H1 (cell line): ENCODE measurements at regions not wholly inside any gene's neighbourhood (a gene's known extent, or its start where the extent isn't known, plus 50 kb on each side); places are given as distances from the start of the nearest gene placed in this dataset.
A peak's percentile ranks its signal among the peaks of the same experiment; 100 is the strongest.

Experiments used
- CTCF ChIA-PET: fragments of 300-600 bp; sonication (Branson Sonifier 250); formaldehyde crosslinking; loops from one replicate; lab custom pipeline; 2021; ENCODE audit not compliant: partially characterized antibody; lab: Charles Lee
- POLR2A ChIA-PET: fragments of 300-600 bp; sonication (Branson Sonifier 250); formaldehyde crosslinking; loops from one replicate; lab custom pipeline; 2021; ENCODE audit warnings: inconsistent platforms; ENCODE audit not compliant: partially characterized antibody; lab: Charles Lee
- DNase-seq, 2 experiments: peaks; one replicate each; pipeline versions ENCODE4 v3.0.0 to v3.0.0-alpha.2; 2010 to 2022; ENCODE audit warnings: low spot score in 2 of 2, low read depth in 1 of 2, mixed read lengths in 1 of 2
- FAIRE-seq: peaks from 2 replicates; lab custom pipeline; 2011; peaks lifted over from hg19 to GRCh38; lab: Jason Lieb, UNC
- H2AFZ ChIP-seq: 2 replicates; pipeline ENCODE4 v1.8.1; 2012; ENCODE audit warnings: low read length, inconsistent platforms
- H2AK5ac ChIP-seq: 2 replicates; pipeline ENCODE4 v1.6.1; 2013; ENCODE audit warnings: low read depth, low read length
- H2BK120ac ChIP-seq: replicated peaks from 2 replicates; pipeline ENCODE3; 2013; ENCODE audit warnings: low read depth, low read length, inconsistent platforms
- H2BK12ac ChIP-seq: 2 replicates; pipeline ENCODE4 v1.6.1; 2013; ENCODE audit warnings: low read depth, low read length
- H2BK15ac ChIP-seq: 2 replicates; pipeline ENCODE4 v1.6.1; 2013; ENCODE audit warnings: low read length
- H2BK20ac ChIP-seq: 2 replicates; pipeline ENCODE4 v1.6.1; 2013; ENCODE audit warnings: low read length
- H2BK5ac ChIP-seq: 2 replicates; pipeline ENCODE4 v1.6.1; 2013; ENCODE audit warnings: low read depth, low read length
- H3K14ac ChIP-seq: 2 replicates; pipeline ENCODE4 v1.6.1; 2013; ENCODE audit warnings: inconsistent platforms; ENCODE audit not compliant: insufficient read length
- H3K18ac ChIP-seq: 2 replicates; pipeline ENCODE4 v1.6.1; 2013; ENCODE audit warnings: low read length; ENCODE audit errors: extremely low read depth
- H3K23ac ChIP-seq: 2 replicates; pipeline ENCODE4 v1.6.1; 2013; ENCODE audit warnings: inconsistent platforms; ENCODE audit not compliant: insufficient read length
- H3K23me2 ChIP-seq: 2 replicates; pipeline ENCODE4 v1.6.1; 2013; ENCODE audit warnings: low read depth, low read length
- H3K27ac ChIP-seq: 2 replicates; pipeline ENCODE4 v1.6.1; 2011; ENCODE audit warnings: low read depth, low read length, inconsistent platforms
- H3K27me3 ChIP-seq, 4 experiments: replicated peaks in 1 of 4; 1 replicate in 1 of 4; 2 replicates in 3 of 4; pipeline versions ENCODE4 v1.6.1 to v1.8.1; 2011 to 2013; ENCODE audit warnings: low read length in 3 of 4, mild to moderate bottlenecking in 3 of 4, inconsistent platforms in 2 of 4, mixed read lengths in 2 of 4, moderate library complexity in 1 of 4; ENCODE audit not compliant: control insufficient read depth in 3 of 4, insufficient read depth in 3 of 4; ENCODE audit errors: extremely low read depth in 1 of 4
- H3K36me3 ChIP-seq, 4 experiments: 2 replicates each; pipeline versions ENCODE4 v1.6.1 to v1.8.1; 2011 to 2013; ENCODE audit warnings: mild to moderate bottlenecking in 4 of 4, low read length in 3 of 4, moderate library complexity in 2 of 4, control low read depth in 1 of 4, inconsistent platforms in 1 of 4; ENCODE audit not compliant: insufficient read depth in 4 of 4, control insufficient read depth in 2 of 4
- H3K4ac ChIP-seq: replicated peaks from 2 replicates; pipeline ENCODE3; 2013; ENCODE audit warnings: low read length, low read depth, mixed read lengths, inconsistent platforms; ENCODE audit not compliant: insufficient read length
- H3K4me1 ChIP-seq, 4 experiments: replicated peaks in 1 of 4; 1 replicate in 1 of 4; 2 replicates in 3 of 4; pipeline versions ENCODE4 v1.6.1 to v1.8.1; 2011 to 2013; ENCODE audit warnings: low read length in 3 of 4, inconsistent platforms in 2 of 4, mixed read lengths in 1 of 4; ENCODE audit not compliant: insufficient read depth in 4 of 4, control insufficient read depth in 3 of 4
- H3K4me2 ChIP-seq, 2 experiments: 2 replicates each; pipeline versions ENCODE4 v1.6.1 to v1.8.1; 2011 to 2013; ENCODE audit warnings: low read depth in 2 of 2, low read length in 2 of 2, control low read depth in 1 of 2, inconsistent platforms in 1 of 2, mild to moderate bottlenecking in 1 of 2; ENCODE audit not compliant: insufficient read depth in 1 of 2
- H3K4me3 ChIP-seq, 4 experiments: fragments of 200-600, 300-600 bp in 1 of 4; sonication (generic), shearing (Covaris generic), sonication (Bioruptor Twin) in 1 of 4; 2 replicates each; pipeline versions ENCODE4 v1.5.1 to v1.8.1; 2011 to 2016; ENCODE audit warnings: low read length in 4 of 4, low read depth in 3 of 4, control low read depth in 2 of 4, inconsistent platforms in 2 of 4, mild to moderate bottlenecking in 2 of 4, mixed read lengths in 1 of 4, moderate library complexity in 1 of 4; ENCODE audit not compliant: insufficient read depth in 2 of 4; ENCODE audit errors: extremely low read depth in 1 of 4
- H3K56ac ChIP-seq: replicated peaks from 2 replicates; pipeline ENCODE3; 2013; ENCODE audit warnings: low read depth, mild to moderate bottlenecking, mixed read lengths, low read length, inconsistent platforms; ENCODE audit not compliant: insufficient read length
- H3K79me1 ChIP-seq: 2 replicates; pipeline ENCODE4 v1.6.1; 2013; ENCODE audit warnings: low read depth, low read length, control low read depth
- H3K79me2 ChIP-seq, 2 experiments: 2 replicates each; pipeline versions ENCODE4 v1.6.1 to v1.8.1; 2012 to 2013; ENCODE audit warnings: low read length in 2 of 2, mild to moderate bottlenecking in 2 of 2, inconsistent platforms in 1 of 2; ENCODE audit not compliant: insufficient read depth in 2 of 2, control insufficient read depth in 1 of 2
- H3K9ac ChIP-seq, 4 experiments: replicated peaks in 1 of 4; 1 replicate in 1 of 4; 2 replicates in 3 of 4; pipeline versions ENCODE4 v1.6.1 to v1.8.1; 2011 to 2013; ENCODE audit warnings: low read depth in 3 of 4, low read length in 3 of 4, control low read depth in 2 of 4, mild to moderate bottlenecking in 2 of 4, moderate library complexity in 2 of 4, inconsistent platforms in 1 of 4; ENCODE audit errors: extremely low read depth in 1 of 4
- H3K9me3 ChIP-seq, 2 experiments: 2 replicates each; pipeline versions ENCODE4 v1.6.1 to v1.8.1; 2012 to 2013; ENCODE audit warnings: mild to moderate bottlenecking in 2 of 2, moderate library complexity in 2 of 2, control low read depth in 1 of 2, inconsistent platforms in 1 of 2, low read depth in 1 of 2, low read length in 1 of 2, mixed read lengths in 1 of 2; ENCODE audit not compliant: insufficient read depth in 2 of 2
- H4K20me1 ChIP-seq, 2 experiments: replicated peaks in 1 of 2; 2 replicates each; pipeline versions ENCODE3 to v1.8.1; 2011 to 2013; ENCODE audit warnings: inconsistent platforms in 2 of 2, low read length in 2 of 2, mild to moderate bottlenecking in 1 of 2; ENCODE audit not compliant: insufficient read depth in 2 of 2, control insufficient read depth in 1 of 2
- H4K5ac ChIP-seq: 2 replicates; pipeline ENCODE4 v1.6.1; 2013; ENCODE audit warnings: low read length, low read depth, mixed read lengths, inconsistent platforms; ENCODE audit not compliant: insufficient read length
- H4K8ac ChIP-seq: 2 replicates; pipeline ENCODE4 v1.8.0; 2013; ENCODE audit warnings: mild to moderate bottlenecking, moderate library complexity, low read length, inconsistent platforms; ENCODE audit not compliant: insufficient read depth; ENCODE audit errors: extremely low read depth
- H4K91ac ChIP-seq: replicated peaks from 2 replicates; pipeline ENCODE3; 2013; ENCODE audit warnings: low read length, mixed read lengths, inconsistent platforms; ENCODE audit not compliant: insufficient read length
- CHD1 ChIP-seq: IDR thresholded peaks from 2 replicates; pipeline ENCODE4 v1.6.1; 2012; ENCODE audit warnings: low read depth, low read length, improper control_type of control experiment
- CHD2 ChIP-seq: IDR thresholded peaks from 2 replicates; pipeline ENCODE4 v1.6.1; 2012; ENCODE audit warnings: low read length, improper control_type of control experiment
- HDAC6 ChIP-seq: IDR thresholded peaks from one replicate; pipeline ENCODE4 v1.7.1; 2012; ENCODE audit warnings: low read depth, mild to moderate bottlenecking, inconsistent platforms, low read length, moderate library complexity
- RNF2 ChIP-seq: fragments of 200-900, 300-1000 bp; sonication (generic); IDR thresholded peaks from 2 replicates; pipeline ENCODE4 v1.7.1; 2016; ENCODE audit warnings: borderline replicate concordance, low read depth, mild to moderate bottlenecking, antibody characterized with exemption, low read length; ENCODE audit not compliant: poor library complexity, severe bottlenecking; ENCODE audit errors: missing control alignments
- SIN3A ChIP-seq, 2 experiments: IDR thresholded peaks in 1 of 2; conservative IDR thresholded peaks in 1 of 2; 2 replicates each; pipeline ENCODE4 v1.6.1; 2011 to 2012; ENCODE audit warnings: low read length in 2 of 2, improper control_type of control experiment in 1 of 2, low read depth in 1 of 2, mild to moderate bottlenecking in 1 of 2
- SP2 ChIP-seq: IDR thresholded peaks from 2 replicates; pipeline ENCODE4 v1.6.1; 2012; ENCODE audit warnings: mild to moderate bottlenecking, low read length, inconsistent platforms
- WGBS, 2 experiments: shearing (Covaris generic) in 1 of 2; methylation state at CpG; one replicate each; pipeline versions ENCODE4 v1.1.6 to v1.1.7; 2013 to 2015; ENCODE audit warnings: low lambda C conversion rate in 2 of 2, mixed read lengths in 2 of 2, inconsistent platforms in 1 of 2, low coverage in 1 of 2, missing lambda C conversion rate in 1 of 2; ENCODE audit not compliant: insufficient replicate concordance in 2 of 2, insufficient coverage in 1 of 2, insufficient read length in 1 of 2; ENCODE audit errors: extremely low coverage in 1 of 2, missing lambda C conversion rate in 1 of 2; 5-methylcytosine and 5-hydroxymethylcytosine counted together

DNA sequence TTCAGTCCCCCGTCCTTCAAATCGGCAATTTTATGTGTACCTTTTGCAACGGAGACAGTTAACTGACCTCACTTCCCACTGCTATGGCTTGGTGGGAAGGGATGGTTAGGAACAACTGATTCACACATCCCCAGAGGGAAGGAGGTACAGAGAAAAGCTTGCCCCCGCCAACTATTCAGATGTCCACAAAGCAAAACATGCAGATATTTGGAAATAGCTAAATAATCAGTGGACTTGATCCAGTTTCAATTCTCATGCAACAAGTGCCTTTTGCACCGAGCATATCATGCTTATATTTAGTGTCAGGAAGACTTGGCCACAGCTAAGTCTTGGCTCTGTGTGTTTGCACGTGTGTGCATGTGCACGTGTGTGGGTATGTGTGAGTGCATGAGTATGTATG lies 144.6 kb downstream of the SNX19 start:
- Histone ChIP-seq H3K27ac (no peak overlapping the region), H2BK5ac (no peak overlapping the region), H3K56ac (no peak overlapping the region), H2BK20ac (no peak overlapping the region), H3K27me3 (no peaks in the 10 kb centered on the region), H2AK5ac (no peak overlapping the region), H2BK15ac (no peak overlapping the region), H2BK12ac (0 out of 2 replicates have a peak overlapping the region, but pooled peaks have one; percentile 22), H3K79me1 (no peaks in the 10 kb centered on the region), H4K91ac (no peak overlapping the region), H3K4me2 (no peak overlapping the region), H2BK120ac (no peak overlapping the region), H3K4me3 (no peak overlapping the region), H4K5ac (no peak overlapping the region), H4K8ac (no peak overlapping the region), H3K18ac (no peak overlapping the region), H3K4me1 (no peaks in the 10 kb centered on the region), H4K20me1 (no peaks in the 10 kb centered on the region), H2AFZ (no peak overlapping the region), H3K9me3 (no peaks in the 10 kb centered on the region), H3K4ac (no peak overlapping the region), H3K79me2 (no peaks in the 10 kb centered on the region), H3K23me2 (peaks cover 3% of the 10 kb centered on the region; the same call in 1 of the 2 replicates), H3K36me3 (no peaks in the 10 kb centered on the region), H3K23ac (no peak overlapping the region), H3K9ac (no peak overlapping the region), H3K14ac (no peak overlapping the region)
- DNase-seq (no peak), FAIRE-seq (no peak)
- TF ChIP-seq HDAC6 = no peak
- no peak for TF ChIP-seq CHD2
- TF ChIP-seq RNF2 = no peak
- no peak for TF ChIP-seq SIN3A (conservative IDR thresholded peaks at IDR 0.05 in 1 of 2, IDR thresholded peaks at IDR 0.05 in 1 of 2; ENCODE audit: low read depth in 1 of 2, low read length in 2 of 2)
- no peak for TF ChIP-seq SP2
- TF ChIP-seq CHD1 = no peak
- ChIA-PET POLR2A (no interaction called here), CTCF (no interaction called here)
- 91% methylated on average over 7 of the region's 7 CpGs; no CpG with 5 or more reads in 1 of the 2 experiments for WGBS, 2 experiments
